NCI-H1436 (cell line): ENCODE measurements at regions not wholly inside any gene's neighbourhood (a gene's known extent, or its start where the extent isn't known, plus 50 kb on each side); places are given as distances from the start of the nearest gene placed in this dataset.
"Not testable (repeated sequence)": the region's sequence is repeated elsewhere in the genome, so short reads cannot be mapped to it uniquely, and the experiment has no call there.

Source experiments
- DNase-seq: peaks from one replicate; lab custom pipeline; 2025; lab: John Stamatoyannopoulos, UW

GRCh38 chr16:14002416-14002990 is 68.6 kb upstream of the MRTFB start:
- DNase-seq = no peak

- no peak for DNase-seq
These were observed 68.0 kb upstream of the MRTFB start for GRCh38 chr16:14003074-14003570.

- no peak for DNase-seq
These were observed 66.9 kb upstream of the MRTFB start for GRCh38 chr16:14004031-14004728.

GRCh38 chr16:14004729-14005315 is 66.3 kb upstream of the MRTFB start:
- DNase-seq = no peak

- DNase-seq = no peak
These were observed 65.8 kb upstream of the MRTFB start for GRCh38 chr16:14005335-14005734.

- no peak for DNase-seq
These were observed 63.7 kb upstream of the MRTFB start for GRCh38 chr16:14007450-14007849.

GRCh38 chr16:14011001-14011400 is 60.1 kb upstream of the MRTFB start:
- DNase-seq = no peak

GRCh38 chr16:14011846-14012245 is 59.3 kb upstream of the MRTFB start:
- no peak for DNase-seq

- no peak for DNase-seq
These were observed 58.0 kb upstream of the MRTFB start for GRCh38 chr16:14013145-14013570.

GRCh38 chr16:14013571-14014283 is 57.4 kb upstream of the MRTFB start:
- peak; percentile 18 for DNase-seq

- DNase-seq = no peak
These were observed 56.9 kb upstream of the MRTFB start for GRCh38 chr16:14014284-14014625.

- no peak for DNase-seq
These were observed 56.1 kb upstream of the MRTFB start for GRCh38 chr16:14015033-14015432.

GRCh38 chr16:14015461-14015860 is 55.7 kb upstream of the MRTFB start:
- DNase-seq = no peak

- DNase-seq = no peak
These were observed 55.2 kb upstream of the MRTFB start for GRCh38 chr16:14015948-14016347.

GRCh38 chr16:14016362-14016761 is 54.8 kb upstream of the MRTFB start:
- DNase-seq = not testable (repeated sequence)

- DNase-seq = no peak
These were observed 53.2 kb upstream of the MRTFB start for GRCh38 chr16:14017886-14018285.

- no peak for DNase-seq
These were observed 52.3 kb upstream of the MRTFB start for GRCh38 chr16:14018851-14019250.

GRCh38 chr16:14020141-14020540 is 51.0 kb upstream of the MRTFB start:
- DNase-seq = no peak
